Activated CD4-positive, alpha-beta T cell treated with anti-CD3 and anti-CD28 coated beads, Interleukin-2, amount 50 U/mL, for 48 hours (primary cell): ENCODE measurements at regions not wholly inside any gene's neighbourhood (a gene's known extent, or its start where the extent isn't known, plus 50 kb on each side); places are given as distances from the start of the nearest gene placed in this dataset.
"Not testable (repeated sequence)": the region's sequence is repeated elsewhere in the genome, so short reads cannot be mapped to it uniquely, and the experiment has no call there.

Experiments used
- DNase-seq, 2 experiments: peaks; one replicate each; pipeline ENCODE4 v3.0.0-alpha.2; 2020

GRCh38 chr2:219727771-219728429, 100.5 kb downstream of the SLC4A3 start:
- DNase-seq, result no peak

GRCh38 chr2:219728991-219729487, 101.6 kb downstream of the SLC4A3 start:
- DNase-seq, result no peak

GRCh38 chr2:219731173-219731572, 103.7 kb downstream of the SLC4A3 start:
- no peak for DNase-seq

- DNase-seq, result no peak
Measured at GRCh38 chr2:219733106-219733505, 105.7 kb downstream of the SLC4A3 start.

GRCh38 chr2:219733746-219734145, 106.3 kb downstream of the SLC4A3 start:
- no peak for DNase-seq

- no peak for DNase-seq
Measured at GRCh38 chr2:219736209-219736608, 108.8 kb downstream of the SLC4A3 start.

- no peak for DNase-seq
Measured at GRCh38 chr2:219737270-219737691, 109.9 kb downstream of the SLC4A3 start.

- DNase-seq, result no peak
Measured at GRCh38 chr2:219739066-219739465, 111.6 kb downstream of the SLC4A3 start.

GRCh38 chr2:219739866-219740440, 112.5 kb downstream of the SLC4A3 start:
- no peak for DNase-seq

- DNase-seq, result no peak
Measured at GRCh38 chr2:219743548-219743947, 116.1 kb downstream of the SLC4A3 start.

GRCh38 chr2:219744066-219744465, 116.6 kb downstream of the SLC4A3 start:
- DNase-seq, result no peak

- DNase-seq, result no peak
Measured at GRCh38 chr2:219744600-219744999, 117.2 kb downstream of the SLC4A3 start.

- no peak for DNase-seq
Measured at GRCh38 chr2:219747637-219748036, 120.2 kb downstream of the SLC4A3 start.

- DNase-seq, result no peak
Measured at GRCh38 chr2:219748671-219749570, 121.5 kb downstream of the SLC4A3 start.

- not testable (repeated sequence) for DNase-seq
Measured at GRCh38 chr2:219751121-219751520, 123.7 kb downstream of the SLC4A3 start.

GRCh38 chr2:219752726-219753125, 125.3 kb downstream of the SLC4A3 start:
- no peak for DNase-seq

GRCh38 chr2:219758907-219759680, 131.7 kb downstream of the SLC4A3 start:
- no peak for DNase-seq

- no peak for DNase-seq
Measured at GRCh38 chr2:219759801-219760200, 132.4 kb downstream of the SLC4A3 start.

GRCh38 chr2:219765231-219765911, 137.9 kb downstream of the SLC4A3 start:
- DNase-seq, result no peak

- DNase-seq, result no peak
Measured at GRCh38 chr2:219766658-219767057, 139.2 kb downstream of the SLC4A3 start.

- no peak for DNase-seq
Measured at GRCh38 chr2:219769090-219769910, 141.9 kb downstream of the SLC4A3 start.
